IMR-90 (cell line): ENCODE measurements at regions not wholly inside any gene's neighbourhood (a gene's known extent, or its start where the extent isn't known, plus 50 kb on each side); places are given as distances from the start of the nearest gene placed in this dataset.

Source experiments
- POLR2A ChIP-seq: IDR thresholded peaks from 2 replicates; pipeline ENCODE4 v1.6.1; 2012; ENCODE audit warnings: mild to moderate bottlenecking, low read depth, low read length
- TF ChIP-seq, protein P1 (sequence below): conservative IDR thresholded peaks from 2 replicates; pipeline ENCODE4 v1.5.1; 2012; ENCODE audit warnings: mild to moderate bottlenecking, low read depth, low read length, improper control_type of control experiment
- TF ChIP-seq, protein P2 (sequence below): fragments of 150-350 bp; IDR thresholded peaks from 2 replicates; pipeline ENCODE4 v1.6.1; 2016; ENCODE audit warnings: low read depth, mild to moderate bottlenecking, low read length, moderate library complexity, borderline replicate concordance

DNA sequence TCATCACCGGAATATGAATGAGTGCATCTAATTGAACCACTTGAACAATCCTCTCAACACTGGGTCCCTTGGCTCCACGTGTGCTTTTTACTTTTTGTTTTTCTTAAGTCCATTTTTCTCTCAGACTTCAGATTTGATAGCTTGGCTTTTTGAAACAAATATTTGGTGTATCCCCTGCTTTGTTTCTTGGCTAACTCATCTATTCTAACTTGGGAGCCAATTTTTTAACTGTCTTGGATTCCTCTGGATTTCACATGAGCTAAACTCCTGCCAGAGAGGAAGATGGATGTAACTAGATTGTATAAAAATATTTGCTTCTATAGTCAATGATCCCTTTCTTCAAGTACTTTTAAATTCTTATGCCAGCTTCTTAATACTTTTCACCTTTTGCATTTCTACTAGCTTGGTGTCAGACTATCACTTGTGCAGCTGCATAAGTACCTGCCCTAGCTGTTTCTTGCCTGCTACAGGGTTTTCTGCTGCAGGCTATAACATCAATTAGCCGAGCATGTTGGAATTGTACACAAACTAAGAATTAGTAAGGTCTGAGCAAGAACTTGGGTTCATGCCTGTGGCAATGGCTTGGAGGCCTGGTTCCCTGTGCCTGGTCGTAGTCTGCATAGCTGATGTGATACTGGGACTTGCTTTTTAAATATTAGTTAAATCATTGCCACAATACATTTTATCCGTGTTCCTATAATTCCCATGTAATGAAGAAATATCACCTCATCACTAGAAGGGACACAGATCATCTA, 281.5 kb downstream of the EN1 start:
- TF ChIP-seq, protein P1, sequence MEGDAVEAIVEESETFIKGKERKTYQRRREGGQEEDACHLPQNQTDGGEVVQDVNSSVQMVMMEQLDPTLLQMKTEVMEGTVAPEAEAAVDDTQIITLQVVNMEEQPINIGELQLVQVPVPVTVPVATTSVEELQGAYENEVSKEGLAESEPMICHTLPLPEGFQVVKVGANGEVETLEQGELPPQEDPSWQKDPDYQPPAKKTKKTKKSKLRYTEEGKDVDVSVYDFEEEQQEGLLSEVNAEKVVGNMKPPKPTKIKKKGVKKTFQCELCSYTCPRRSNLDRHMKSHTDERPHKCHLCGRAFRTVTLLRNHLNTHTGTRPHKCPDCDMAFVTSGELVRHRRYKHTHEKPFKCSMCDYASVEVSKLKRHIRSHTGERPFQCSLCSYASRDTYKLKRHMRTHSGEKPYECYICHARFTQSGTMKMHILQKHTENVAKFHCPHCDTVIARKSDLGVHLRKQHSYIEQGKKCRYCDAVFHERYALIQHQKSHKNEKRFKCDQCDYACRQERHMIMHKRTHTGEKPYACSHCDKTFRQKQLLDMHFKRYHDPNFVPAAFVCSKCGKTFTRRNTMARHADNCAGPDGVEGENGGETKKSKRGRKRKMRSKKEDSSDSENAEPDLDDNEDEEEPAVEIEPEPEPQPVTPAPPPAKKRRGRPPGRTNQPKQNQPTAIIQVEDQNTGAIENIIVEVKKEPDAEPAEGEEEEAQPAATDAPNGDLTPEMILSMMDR, result no peak
- no peak for TF ChIP-seq POLR2A
- TF ChIP-seq, protein P2, sequence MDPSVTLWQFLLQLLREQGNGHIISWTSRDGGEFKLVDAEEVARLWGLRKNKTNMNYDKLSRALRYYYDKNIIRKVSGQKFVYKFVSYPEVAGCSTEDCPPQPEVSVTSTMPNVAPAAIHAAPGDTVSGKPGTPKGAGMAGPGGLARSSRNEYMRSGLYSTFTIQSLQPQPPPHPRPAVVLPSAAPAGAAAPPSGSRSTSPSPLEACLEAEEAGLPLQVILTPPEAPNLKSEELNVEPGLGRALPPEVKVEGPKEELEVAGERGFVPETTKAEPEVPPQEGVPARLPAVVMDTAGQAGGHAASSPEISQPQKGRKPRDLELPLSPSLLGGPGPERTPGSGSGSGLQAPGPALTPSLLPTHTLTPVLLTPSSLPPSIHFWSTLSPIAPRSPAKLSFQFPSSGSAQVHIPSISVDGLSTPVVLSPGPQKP, result no peak
